OCI-LY1 (cell line): ENCODE measurements at regions not wholly inside any gene's neighbourhood (a gene's known extent, or its start where the extent isn't known, plus 50 kb on each side); places are given as distances from the start of the nearest gene placed in this dataset.

Experiments used
- CTCF ChIP-seq: fragments of 200-600 bp; sonication (generic), shearing (Covaris generic); IDR thresholded peaks from 2 replicates; pipeline ENCODE4 v1.5.1; 2017; ENCODE audit warnings: mild to moderate bottlenecking, antibody characterized with exemption, low read length, moderate library complexity, mixed read lengths
- EZH2 ChIP-seq: fragments of 200-600 bp; sonication (generic), shearing (Covaris generic); IDR thresholded peaks from 2 replicates; pipeline ENCODE4 v1.8.0; 2017; ENCODE audit warnings: borderline replicate concordance, mixed run types, mild to moderate bottlenecking, antibody characterized with exemption, low read length, moderate library complexity, mixed read lengths

- no peak for TF ChIP-seq CTCF
- TF ChIP-seq EZH2, result no peak
These were observed 396.2 kb downstream of the CD83 start for GRCh38 chr6:14513496-14514393.
